ENCODE measurements at regions not wholly inside any gene's neighbourhood (a gene's known extent, or its start where the extent isn't known, plus 50 kb on each side); places are given as distances from the start of the nearest gene placed in this dataset.

DNA sequence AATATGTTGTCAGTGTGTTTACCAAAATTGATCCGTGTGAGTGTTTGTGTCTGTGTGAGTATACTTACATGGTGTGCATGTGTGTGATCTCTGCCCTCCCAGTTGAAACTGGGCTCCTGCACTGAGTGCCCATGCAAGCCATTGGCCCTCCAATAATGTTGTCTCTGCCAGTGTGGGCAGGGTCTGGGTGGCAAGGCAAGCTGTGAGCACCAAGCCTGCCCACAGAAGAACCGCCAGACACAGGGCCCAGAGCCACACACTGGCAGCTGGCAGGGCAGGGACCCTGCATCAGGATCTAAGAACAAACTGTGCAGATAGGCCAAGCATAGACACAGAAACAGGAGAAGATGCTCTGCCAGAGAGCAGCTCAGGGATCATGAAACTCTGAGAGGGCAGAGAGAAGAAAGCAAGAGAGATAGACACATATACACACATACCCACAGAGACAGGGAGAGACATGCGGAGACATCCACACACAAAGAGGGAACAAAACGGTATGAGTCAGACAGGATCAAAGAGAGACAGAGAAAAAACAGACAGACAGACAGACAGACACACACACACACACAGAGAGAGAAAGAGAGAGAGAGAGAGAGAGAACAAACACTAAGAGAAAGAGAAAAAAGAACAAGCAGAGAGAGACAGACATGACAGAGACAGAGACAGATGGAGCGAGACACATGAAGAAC is 555.0 kb downstream of the MID1IP1 start:
- DNase-seq, result no peak

DNA sequence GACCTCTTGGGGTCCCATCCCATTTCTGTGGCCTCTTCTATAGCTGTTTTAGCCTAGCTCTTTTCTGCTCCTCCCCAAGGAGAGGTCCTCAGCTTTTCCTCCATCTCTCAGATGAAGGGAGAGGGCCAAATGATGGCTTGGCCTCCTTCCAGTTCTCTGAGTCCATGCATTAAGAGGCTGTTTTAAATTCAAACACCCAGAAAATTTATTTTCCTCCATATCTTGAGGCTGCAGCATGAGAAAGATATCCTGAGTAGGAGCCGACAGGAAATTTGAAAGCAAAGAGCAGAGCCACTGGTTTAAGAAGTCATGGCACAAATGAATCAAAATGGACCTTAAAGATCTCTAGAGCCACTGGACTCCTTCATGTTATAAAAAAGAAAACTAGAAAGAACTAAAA is 558.8 kb downstream of the MID1IP1 start:
- no peak for DNase-seq

DNA sequence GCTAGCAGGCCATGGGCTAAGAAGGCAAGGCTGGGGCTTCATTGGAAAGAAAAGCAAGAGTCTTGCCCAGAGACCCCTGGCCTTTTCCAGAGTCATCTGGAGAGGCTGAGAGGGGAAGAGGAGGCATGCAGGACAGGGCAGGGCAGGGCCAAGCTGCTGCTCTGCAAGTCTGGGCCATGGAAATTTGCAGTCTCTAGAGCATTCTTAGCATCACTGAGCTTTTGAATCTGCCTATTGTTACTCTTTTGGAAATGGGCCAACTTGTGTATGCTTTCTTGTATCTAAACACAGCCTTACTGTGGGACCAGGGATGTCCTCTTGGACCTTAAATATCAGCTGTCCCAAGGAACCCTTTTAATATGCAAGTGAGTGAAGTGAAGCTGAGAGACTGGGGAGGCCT is 560.5 kb downstream of the MID1IP1 start:
- no peak for DNase-seq

DNA sequence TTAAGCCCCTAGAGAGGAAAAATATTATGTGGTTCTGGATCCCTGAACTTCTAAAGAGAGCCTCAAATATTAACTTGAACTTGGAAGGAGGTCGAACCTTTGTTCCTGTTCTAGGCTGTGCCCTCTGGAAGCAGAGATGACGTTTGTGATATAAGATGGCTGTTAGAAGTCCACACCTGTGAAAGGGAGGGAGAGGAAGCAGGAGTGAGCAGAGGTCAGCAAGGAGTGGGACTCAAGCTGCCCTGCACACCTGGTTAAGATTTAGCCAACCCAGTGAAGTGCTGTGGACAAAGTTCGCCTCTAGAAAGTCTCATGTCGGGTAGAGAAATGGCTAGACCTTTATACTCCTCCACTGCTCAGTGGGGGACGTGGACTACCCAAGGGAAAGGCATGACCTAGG is 566.2 kb downstream of the MID1IP1 start:
- DNase-seq, result no peak

DNA sequence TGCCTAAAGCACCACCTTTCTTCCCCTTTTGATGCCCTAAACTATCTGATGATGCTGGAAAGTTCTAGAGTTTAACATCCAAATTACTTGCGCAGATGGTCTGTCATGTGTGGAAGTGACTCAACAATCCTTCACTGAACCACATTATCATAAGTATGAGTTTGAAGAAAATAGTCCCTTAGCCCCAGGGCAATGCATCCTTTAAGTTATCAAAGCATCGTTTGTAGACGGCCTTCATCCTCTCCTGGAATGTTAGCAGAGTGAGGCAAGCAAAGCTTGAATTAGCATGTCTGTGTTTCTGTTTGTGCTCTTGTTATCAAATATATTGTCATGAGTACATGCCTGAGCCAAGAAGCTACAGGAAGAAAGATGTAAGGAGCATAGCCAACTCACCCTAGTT is 570.9 kb downstream of the MID1IP1 start:
- no peak for DNase-seq

DNA sequence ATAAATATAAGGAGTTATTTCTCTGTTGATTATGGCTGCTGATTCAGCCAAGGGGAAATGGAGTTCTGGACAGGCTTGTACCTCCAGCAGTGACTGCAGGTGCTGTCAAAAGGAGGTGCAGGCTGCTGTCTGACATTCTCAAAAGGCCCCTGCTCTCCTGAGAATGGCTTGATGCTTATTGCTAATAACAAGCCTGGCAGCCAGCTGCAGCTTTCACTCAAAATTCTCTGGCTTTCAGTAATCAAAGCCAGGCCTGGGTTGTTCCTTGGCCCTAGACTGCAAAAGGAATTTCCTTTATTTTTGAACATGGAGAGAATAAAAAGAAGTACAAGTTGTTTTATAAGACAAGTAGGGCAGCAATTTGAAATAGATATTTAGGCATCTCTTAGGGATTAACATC is 575.9 kb downstream of the MID1IP1 start:
- no peak for DNase-seq

DNA sequence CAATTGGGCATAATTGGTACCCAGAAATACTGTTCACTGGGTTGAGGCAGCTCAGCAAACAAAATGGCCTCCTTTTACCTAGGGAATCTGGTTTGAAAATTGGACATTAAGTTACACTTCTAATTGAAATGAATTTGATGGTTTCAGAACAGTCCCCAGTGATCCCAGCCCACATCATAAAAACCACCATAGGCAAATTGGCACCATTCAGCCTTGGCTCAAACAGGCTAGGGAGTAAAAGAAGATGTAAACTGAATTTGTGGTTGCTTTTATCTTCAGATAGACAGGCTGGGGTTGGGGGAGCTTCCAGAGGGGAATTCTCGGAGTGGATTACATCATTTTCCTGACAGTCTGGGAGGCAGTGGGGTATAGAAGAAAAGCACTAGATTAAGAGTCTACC is 576.5 kb downstream of the MID1IP1 start:
- no peak for DNase-seq

DNA sequence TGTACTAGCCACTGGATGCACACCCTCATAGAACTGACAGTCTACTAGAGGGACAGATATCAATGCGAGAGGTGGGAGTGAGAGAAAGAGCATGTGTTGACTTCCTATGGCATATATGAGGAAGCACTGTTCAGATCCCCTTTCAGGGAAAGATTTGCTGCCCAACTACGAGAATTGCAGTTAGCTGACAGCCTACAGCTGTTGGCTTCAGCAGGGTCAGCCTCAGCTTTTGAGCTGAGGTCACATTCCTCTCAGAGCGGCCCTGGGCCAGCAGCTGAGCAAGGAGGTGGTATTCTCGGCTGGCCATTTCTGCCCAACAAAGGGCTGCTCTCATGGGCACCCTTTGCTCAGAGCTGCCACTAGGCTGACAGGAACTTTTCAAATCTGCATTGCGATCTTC is 580.2 kb downstream of the MID1IP1 start:
- DNase-seq, result no peak

DNA sequence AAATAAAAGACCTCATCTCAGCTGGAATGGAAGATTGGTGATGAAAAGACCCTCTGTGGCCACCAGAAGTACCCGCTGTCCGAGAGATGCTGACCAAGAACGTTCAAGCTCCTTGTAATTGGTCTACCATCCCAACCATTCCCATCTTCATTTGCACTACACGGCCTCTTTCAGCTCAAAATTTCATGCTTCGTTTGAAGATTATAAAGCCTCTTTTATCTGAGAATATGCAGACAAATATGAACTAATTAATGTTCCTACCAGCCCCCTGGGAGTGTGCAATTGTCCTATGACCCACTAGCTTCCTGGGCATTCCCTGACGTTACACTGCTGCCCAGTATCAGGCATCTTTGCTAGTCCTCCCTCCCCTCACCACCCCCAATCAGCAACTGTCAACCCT is 583.7 kb downstream of the MID1IP1 start:
- no peak for DNase-seq

DNA sequence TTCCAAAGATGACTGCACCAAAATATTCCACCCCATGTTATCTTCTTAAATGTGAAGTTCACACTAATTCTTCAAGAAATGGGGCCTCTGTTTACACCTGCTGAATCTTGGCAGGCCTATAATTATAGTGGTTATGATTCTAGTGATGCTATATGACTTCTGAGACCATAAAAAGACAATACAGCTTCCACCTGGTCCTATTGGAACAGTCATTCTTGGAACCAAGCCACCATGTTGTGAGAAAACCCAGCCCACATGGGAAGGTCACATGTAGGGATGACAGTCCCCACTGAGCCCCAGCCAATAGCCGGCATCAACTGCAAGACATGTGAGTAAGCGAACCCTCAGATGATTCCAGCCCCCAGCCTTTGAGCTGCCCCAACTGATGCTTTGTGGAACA is 587.5 kb downstream of the MID1IP1 start:
- no peak for DNase-seq

DNA sequence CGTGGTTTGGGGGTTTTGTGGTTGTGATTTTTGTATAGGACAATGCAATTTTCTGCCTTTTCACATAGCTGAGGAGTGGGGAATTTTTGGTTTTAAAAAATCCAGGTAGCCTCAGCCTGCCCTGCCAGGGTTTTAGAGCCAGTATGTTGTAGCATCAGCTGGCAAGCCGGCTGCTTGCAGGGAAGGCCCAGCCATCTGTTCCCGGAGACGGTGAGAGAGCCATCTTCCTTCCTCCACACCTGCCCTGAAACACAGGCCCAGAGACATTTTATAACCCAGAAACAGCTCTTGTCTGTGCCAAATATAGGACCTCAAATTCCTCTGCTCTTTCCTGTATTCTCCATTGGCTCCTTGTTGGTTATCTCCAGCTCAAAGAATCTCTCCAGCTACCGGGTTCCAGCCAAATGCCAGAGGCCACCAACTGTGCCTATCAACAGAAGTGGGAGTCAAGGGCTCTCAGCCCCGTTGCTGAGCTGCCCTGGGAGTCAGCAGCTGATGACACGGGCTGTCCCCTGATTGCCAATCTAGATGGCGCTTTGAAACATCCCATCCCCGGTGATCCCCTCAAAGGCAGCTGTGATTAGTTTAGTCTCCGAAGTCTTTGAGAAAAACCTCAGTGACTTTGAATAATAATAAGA is 595.2 kb downstream of the MID1IP1 start:
- no peak for DNase-seq

DNA sequence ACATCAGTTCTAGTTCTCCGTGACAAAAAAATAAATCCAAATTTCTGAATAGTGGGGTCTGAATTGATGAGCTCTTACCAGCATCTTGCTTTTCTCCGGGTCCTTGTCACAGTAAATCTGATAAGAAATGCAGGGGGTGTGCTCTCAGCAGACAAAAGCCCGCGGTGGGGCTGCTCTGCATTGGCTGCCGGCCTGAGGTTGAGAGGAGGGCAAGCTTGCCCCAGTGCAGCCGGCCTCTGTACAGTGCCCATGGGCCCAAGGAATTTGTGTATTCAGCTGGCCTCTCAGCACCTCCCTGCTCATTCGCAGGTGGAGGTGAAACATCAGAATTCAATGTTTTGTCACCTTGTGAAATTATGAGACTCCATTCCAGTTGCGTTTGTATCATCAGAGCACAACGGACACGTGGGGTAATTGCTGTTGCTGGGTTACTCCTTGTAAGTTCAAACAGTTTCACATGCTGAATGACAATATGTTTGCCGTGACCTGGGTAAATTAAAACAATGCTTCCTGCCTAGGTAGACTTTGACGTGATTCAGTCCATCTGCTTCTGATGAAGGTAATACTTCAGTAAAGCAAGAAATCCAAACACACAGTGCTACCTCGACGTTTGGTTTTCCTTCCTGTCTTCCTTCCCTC is 596.4 kb downstream of the MID1IP1 start:
- DNase-seq, result no peak

DNA sequence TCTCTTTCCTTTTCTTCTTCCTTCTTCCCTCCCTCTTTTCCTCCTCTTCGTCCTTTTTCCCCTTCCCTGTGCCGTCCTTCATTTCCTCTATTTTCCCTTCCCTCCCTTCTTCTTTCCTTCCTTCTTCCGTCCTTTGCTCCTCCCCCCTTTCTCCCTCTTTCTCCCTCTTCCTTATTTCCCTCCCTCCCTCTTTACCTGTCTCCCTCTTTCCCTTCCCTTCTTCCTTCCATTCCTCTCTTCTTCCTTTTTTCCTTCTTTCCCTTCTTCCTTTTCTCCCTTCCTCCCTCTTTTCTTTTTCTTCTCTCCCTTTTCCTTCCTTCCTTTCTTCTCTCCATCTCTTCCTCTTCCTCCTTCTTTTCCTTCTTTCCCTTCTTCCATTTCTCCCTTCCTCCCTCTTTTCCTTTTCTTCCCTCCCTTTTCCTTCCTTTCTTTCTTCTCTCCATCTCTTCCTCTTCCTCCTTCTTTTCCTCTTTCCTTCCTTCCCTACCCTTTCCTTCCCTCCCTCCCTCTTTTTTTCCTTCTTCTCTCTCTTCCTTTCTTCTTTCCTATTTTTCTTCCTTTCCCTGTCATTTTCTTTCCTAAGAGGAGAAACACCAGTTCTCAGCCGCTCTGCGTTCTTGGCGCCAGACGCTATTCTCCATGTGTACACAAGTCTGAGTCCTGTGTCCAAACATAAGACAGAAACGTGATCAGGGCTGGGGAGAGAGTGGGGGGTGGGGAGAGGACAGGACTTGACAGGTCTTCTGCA is 597.1 kb downstream of the MID1IP1 start:
- no peak for DNase-seq

DNA sequence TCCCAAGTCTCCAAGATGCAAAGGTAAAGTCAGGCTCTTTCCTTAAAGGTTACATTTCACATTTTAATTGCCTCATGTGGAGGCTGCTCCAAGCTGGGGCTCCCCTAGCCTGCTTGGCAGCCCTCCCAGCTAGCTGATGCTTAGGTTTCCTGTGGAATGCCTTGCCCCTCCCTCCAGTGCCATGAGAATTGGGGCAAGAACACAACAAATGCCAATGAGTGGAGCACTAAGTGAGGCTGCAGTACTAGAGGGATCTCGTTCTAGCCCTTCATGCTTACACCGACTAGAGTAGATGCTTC is 597.7 kb downstream of the MID1IP1 start:
- no peak for DNase-seq

DNA sequence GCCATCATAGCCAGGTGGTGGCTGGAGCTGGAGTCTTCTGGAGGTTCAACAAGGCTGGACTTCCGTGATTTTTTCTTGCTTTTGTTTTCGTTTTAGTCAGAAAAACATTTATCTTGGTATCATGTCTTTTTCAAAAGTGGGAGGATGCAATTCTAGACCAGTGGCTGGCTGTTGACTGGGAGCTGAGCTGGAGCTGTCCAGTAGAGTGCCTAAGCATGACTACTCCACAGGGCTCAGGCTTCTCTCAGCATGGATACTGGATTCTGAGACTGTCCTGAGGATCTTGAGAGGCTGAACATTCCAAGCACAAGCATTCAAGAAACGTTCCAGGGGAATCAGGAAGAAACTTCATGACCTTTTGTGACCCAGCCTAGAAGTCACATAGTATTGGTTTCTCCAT is 598.1 kb downstream of the MID1IP1 start:
- no peak for DNase-seq

DNA sequence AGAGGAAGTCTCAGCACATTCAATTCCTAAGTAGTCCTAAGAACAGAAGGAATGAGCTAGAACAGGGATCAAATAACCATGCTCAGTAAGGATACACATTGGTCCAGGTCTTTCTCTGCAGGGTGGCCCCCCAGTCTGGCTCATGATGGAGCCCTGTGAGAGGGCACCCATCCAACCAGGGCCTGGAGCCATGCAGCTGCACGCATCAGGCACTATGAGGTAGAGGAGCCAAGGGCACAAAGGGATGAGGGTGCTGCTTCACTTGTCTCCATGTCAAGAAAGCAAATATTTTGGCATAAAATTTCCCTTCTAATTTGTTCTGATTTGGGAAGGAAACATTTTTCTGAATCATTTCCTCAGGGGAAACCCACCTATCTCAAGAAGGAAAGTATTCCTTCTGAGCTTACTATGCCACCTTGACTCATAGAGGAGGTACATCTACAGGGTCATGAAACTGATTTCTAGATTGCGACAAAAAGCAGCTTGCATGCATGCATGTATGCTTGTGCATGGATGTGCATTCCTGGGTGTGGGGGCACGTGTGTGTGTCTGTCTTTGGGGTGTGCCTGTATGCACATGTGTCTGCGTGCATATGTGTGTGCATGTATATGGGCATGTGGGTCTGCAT is 600.3 kb downstream of the MID1IP1 start:
- DNase-seq, result no peak

DNA sequence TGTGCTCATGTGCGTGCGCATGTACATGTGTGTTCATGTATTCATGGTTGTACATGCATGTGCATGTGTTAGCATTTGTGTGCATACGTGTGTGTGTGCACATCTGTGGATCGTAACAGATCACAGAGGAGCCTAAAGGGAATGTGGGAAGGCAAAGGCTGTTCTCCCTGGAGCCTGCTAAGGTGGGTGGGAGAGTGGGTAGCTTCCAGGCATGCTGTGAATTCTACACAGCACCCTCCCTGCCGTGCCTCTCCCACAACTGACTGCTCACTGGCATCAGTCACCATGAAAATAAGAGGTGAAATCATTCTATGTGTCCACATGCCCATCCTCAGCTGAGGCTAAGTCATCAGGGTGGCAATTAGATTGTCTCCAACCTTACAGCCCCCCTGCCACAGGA is 600.9 kb downstream of the MID1IP1 start:
- no peak for DNase-seq

DNA sequence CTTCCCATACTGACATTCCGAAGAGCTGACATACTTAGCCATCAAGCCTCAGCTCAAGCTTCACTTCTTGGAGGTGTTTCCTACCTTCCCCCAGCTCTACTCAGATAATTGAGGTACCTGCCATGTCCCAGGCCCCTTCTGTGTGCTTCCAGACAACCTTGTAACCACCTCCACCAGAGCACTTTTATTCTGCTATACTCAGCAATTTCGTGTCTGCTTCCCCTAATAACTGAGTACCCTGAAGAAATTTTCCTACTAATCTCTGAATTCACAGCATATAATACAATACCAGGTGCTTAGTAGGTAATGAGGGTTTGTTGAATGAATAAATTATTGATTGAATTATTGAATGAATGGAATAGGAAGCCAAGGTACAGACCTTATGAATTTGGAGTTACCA is 605.5 kb downstream of the MID1IP1 start:
- no peak for DNase-seq

DNA sequence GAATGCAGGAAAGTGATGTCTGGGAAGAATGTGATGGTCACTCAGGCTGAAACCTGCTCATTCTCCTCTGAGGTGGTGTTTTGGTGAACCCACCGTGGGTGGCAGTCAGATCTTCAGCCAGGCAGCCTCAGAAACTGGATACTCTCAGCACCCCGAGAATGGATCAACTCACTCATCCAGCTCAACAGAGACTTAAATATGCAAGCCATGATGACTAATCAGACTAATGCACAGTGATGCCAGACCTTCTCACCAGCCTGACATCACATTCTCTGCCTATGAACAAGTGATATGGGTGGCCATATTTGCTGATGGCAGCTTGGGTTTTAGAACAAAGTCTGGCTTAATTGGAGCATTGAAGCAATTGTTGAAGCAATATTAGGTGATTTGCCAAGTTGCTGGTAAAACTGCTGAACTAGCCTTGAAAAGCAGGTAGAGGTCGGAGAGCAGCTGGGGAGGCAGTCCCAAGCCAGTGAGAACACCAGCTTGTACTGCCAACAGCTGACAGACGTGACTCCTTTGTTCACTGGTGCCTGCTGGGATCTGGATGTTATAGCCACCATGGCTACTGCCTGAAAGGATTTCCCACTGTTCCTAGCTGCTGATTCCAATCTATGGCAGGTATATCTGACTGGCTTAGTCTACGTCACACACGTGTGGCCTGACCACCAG is 608.1 kb downstream of the MID1IP1 start:
- DNase-seq, result no peak

DNA sequence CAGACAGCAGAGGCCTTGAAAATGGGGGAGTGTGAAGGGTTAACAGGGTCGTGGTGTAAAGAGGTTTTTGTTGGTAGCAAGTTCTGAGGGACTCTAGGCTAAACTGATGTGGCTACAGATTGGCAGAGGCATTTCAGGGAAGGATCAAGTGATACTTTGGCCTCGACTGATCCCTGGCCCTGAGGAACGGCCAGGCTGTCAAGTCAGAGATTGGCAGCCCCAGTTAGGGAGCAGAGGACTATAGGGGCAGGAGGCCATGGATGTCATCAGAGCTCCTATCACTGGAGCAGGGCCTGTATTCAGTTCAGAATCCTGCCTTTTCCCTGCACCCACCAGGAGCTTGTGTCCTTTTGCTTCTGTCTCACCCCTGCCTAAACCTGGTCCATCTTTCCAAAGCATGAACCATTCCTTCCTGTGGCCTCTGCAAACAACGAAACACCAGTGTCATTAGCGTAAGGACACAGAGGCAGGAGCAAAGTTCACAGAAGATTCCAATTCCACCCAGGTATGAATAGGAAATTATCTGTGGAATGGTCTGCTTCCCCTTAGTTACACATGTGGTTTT is 613.1 kb downstream of the MID1IP1 start:
- no peak for DNase-seq

DNA sequence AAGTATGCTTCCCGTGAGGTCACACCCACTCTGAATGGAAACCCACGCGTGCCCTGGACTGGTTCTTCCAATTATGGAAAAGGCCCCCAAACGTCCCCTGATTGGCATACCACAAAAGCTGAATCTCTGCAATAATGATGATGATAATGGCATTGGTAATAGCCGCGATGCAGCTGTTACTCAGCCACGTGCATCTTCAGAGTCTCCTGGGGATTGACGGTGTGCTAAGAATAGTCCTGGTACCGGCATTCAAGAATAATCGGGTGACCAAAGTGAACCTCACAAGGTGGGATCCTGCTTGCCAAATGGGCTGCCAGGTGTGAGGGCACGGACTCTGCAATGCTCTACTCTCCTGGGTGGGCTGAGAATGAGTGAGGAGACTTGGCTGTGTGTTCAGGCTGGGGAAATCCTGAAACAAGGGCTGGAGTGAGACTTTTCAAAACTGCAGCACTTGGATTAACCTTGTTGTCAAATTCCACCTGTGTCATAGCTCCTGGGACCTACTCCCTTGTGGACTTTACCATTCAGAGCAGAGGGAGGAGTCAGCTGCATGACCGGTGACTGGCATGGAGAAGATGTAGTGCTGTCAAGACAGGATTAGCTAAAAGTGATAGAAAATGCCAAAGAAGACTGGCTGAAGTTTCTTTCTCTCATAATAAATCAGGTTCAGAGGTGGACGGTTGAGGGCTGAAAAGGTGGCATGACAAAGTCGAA is 615.4 kb downstream of the MID1IP1 start:
- no peak for DNase-seq

DNA sequence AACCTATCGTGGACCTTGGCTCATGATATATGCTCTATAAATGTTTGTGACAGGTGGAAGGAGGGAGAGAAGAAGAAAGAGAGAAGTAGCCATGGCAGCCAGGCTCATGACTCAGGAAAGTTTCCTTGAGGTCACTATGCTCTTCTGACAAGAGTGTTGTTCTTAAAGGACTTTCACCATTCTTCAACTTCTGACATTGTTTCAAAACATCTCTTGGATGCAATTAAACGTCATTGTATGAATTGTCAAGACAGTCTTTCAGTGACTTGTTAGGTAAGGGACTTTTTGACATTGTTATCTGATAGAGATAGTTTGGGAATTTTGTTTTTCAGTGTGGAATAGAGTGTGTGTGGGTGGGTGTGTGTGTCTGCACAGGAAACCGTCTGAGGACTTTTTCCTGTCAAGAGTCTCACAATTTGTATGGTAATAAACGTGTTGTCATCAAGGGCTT is 617.0 kb downstream of the MID1IP1 start:
- DNase-seq, result no peak

Measured in T-helper 9 cell (primary cell).